Hematopoietic multipotent progenitor cell treated with erythropoietin and hydrocortisone succinate and interleukin-3 and kit ligand, for 15 days (in vitro differentiated cells): ENCODE measurements at regions not wholly inside any gene's neighbourhood (a gene's known extent, or its start where the extent isn't known, plus 50 kb on each side); places are given as distances from the start of the nearest gene placed in this dataset.

Experiments used
- DNase-seq: peaks from one replicate; pipeline ENCODE4 v3.0.0-alpha.2; 2015; ENCODE audit warnings: low spot score

DNA sequence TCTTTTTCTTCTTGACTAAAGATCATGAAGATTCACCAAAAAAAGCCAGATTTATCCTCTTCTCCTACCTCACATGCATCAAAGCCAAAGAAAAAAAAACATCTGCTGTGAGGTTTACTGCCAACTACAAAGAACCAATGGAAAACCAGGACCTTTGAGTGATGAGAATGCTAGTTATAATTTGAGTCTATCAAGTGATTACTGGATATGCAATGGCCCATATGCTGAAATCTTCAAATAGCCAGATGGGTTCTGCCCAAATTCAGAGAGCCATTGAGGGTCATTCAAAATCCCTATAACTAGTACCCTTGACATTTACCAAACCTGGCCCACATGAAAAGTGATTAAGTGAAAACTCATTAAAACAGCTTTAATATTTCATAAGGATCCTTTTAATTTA is 78.4 kb upstream of the ACO1 start:
- no peak for DNase-seq

DNA sequence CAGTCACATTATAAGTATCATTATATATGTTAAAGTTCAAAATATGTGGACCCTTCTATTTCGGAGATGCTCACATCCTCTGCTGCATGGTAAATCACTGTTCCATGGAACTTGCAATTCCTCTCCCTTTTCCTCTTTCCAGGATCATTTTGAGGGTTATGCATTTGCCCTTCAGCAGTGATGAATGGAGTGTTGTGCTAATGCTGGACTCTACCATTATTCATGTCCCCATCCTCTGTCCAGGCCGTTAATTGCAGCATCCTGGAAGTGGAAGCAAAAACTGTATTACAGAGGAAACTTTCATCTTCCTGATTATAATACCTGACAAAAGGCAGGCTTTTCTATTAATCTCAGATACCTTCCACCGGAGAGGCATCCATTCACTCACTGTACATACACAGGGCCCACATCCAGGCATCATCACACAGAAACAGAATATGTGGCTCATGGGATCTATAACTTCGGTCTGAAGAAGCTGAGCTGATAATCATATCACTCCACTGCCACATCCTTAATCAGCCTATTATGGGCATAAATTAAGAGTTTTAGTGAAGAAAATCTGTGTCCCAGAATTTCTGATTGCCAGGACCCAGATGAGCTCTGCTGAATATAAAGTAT is 65.0 kb upstream of the ACO1 start:
- DNase-seq: no peak

DNA sequence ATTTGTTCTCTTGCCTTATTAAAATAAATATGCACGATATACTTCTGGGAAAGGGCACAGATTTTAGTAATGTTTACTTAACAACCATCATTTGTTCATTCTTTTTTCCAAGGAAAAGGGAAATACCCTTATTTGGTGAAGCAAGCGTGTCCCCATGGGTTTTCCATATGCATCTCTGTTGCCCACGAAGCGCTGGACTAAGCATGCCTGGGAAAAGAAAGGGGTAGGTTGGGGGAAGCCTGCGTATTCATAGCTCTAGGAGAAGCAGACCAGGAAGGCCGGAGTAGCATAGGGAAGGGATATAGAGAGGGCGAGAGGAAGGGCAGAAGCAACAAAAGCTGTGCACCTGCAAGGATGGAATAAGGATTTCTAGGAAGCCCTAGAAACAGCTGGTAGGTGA is 61.8 kb upstream of the ACO1 start:
- no peak for DNase-seq

DNA sequence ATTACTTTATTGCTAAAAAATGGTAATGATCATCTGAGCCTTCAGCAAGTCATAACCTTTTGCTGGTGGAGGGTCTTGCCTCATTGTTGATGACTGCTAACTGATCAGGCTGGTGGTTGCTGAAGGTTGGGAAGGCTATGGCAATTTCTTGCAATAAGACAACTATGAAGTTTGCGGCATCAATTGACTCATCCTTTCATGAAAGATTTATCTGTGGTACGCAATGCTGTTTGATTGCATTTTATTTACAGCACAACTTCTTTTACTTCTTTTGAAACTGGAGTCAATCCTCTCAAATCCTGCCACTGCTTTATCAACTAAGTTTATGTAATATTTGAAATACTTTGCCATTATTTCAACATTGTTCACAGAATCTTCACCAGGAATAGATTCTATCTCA is 58.3 kb upstream of the ACO1 start:
- DNase-seq: no peak

DNA sequence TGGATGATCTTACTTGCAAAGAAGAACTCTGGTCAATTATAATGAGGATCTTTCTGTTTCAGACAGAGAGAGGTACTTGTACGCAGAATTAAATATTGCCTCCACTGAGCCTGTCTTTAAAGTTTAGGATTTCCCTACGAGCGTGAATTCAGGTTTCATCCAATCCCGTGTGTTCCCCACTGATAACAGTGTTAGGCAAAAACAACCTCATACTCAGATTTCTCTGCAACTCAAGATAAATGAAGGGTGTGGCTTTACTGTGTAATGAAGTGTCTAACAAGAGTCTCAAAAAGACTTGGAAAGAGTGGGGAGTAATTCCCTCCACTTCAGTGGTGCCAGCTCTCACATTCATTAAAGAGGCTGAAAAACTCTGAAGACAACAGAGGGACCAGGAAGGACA is 53.2 kb upstream of the ACO1 start:
- DNase-seq: no peak

DNA sequence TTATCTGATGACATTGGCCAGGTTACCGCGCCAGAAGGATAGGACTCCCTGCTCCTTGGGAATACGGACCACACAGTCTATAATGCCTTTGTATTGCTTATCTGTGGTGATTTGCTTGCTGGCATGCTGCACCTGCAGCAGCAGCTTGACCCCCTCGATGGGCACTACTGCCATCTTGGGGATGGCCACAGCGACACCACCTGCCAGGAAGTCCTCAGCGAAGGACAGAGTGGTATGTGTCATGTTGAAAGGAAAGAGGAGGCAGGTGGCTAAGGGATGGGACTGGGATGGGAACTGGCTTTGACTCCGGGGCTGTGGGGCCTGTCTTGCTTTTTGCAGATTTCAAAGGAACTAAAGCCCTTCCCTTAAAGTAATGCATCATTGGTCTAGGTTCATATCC is 50.3 kb upstream of the ACO1 start:
- no peak for DNase-seq
